ENCODE measurements at regions not wholly inside any gene's neighbourhood (a gene's known extent, or its start where the extent isn't known, plus 50 kb on each side); places are given as distances from the start of the nearest gene placed in this dataset.

DNA sequence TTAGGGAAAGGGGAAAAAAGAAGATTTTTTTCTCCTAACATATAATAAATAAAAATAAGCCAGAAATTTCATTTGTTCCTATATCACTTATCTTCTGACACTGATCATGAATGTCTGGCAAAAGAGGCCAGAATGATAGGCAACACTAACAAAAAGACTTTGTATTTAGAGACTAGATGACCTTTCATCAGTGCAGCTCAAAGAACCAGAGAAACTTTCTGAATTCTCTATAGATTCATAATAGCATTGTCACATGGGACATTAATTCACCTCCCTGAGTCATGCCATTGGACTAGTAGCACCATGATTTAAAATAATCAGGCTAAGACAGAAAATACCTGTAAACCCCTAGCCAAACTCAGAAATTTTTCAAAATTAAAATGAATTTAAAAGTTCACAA, 95.4 kb upstream of the CCDC28A start (continued):
- no peak for TF ChIP-seq CHD7 (IDR thresholded peaks at IDR 0.05; ENCODE audit: insufficient replicate concordance, low read length)
- no peak for TF ChIP-seq POLR2A (IDR thresholded peaks at IDR 0.05; ENCODE audit: control extremely low read depth in 1 of 2, low read depth in 2 of 2, low read length in 2 of 2)
- no peak for TF ChIP-seq ATF2 (IDR thresholded peaks at IDR 0.05; ENCODE audit: low read length)
- no peak for TF ChIP-seq FOSL1 (IDR thresholded peaks at IDR 0.05; ENCODE audit: insufficient read depth, low read depth, low read length)
- no peak for TF ChIP-seq ASH2L (IDR thresholded peaks at IDR 0.05; ENCODE audit: low read length)
- TF ChIP-seq CTBP2 (IDR thresholded peaks at IDR 0.05; ENCODE audit: borderline replicate concordance, insufficient read depth, insufficient read length, low read length) = no peak
- TF ChIP-seq GTF2F1 (IDR thresholded peaks at IDR 0.05; ENCODE audit: borderline replicate concordance, low read depth, low read length) = no peak
- TF ChIP-seq EGR1 (IDR thresholded peaks at IDR 0.05; ENCODE audit: borderline replicate concordance, low read depth, low read length) = no peak
- TF ChIP-seq, protein P1, sequence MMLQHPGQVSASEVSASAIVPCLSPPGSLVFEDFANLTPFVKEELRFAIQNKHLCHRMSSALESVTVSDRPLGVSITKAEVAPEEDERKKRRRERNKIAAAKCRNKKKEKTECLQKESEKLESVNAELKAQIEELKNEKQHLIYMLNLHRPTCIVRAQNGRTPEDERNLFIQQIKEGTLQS (IDR thresholded peaks at IDR 0.05; ENCODE audit: insufficient read depth, low read depth, low read length) = no peak
- no peak for TF ChIP-seq KDM5A (IDR thresholded peaks at IDR 0.05; ENCODE audit: low read length)
